ENCODE measurements at regions not wholly inside any gene's neighbourhood (a gene's known extent, or its start where the extent isn't known, plus 50 kb on each side); places are given as distances from the start of the nearest gene placed in this dataset.

GRCh38 chr5:60232036-60232795, 338.7 kb upstream of the PDE4D start:
- no peak for DNase-seq

- no peak for DNase-seq
These were observed 336.9 kb upstream of the PDE4D start for GRCh38 chr5:60230456-60230855.

- no peak for DNase-seq
These were observed 336.2 kb upstream of the PDE4D start for GRCh38 chr5:60229691-60230185.

- no peak for DNase-seq
These were observed 335.1 kb upstream of the PDE4D start for GRCh38 chr5:60228676-60229075.

GRCh38 chr5:60226128-60226527, 332.6 kb upstream of the PDE4D start:
- DNase-seq, result no peak

GRCh38 chr5:60223342-60223741, 329.8 kb upstream of the PDE4D start:
- DNase-seq, result no peak

- no peak for DNase-seq
These were observed 326.4 kb upstream of the PDE4D start for GRCh38 chr5:60219921-60220320.

GRCh38 chr5:60210810-60211209, 317.3 kb upstream of the PDE4D start:
- no peak for DNase-seq

- DNase-seq, result no peak
These were observed 315.8 kb upstream of the PDE4D start for GRCh38 chr5:60209146-60209840.

GRCh38 chr5:60208716-60209115, 315.2 kb upstream of the PDE4D start:
- no peak for DNase-seq

- no peak for DNase-seq
These were observed 313.5 kb upstream of the PDE4D start for GRCh38 chr5:60207040-60207439.

- no peak for DNase-seq
These were observed 312.7 kb upstream of the PDE4D start for GRCh38 chr5:60206234-60206633.

GRCh38 chr5:60205071-60205470, 311.5 kb upstream of the PDE4D start:
- no peak for DNase-seq

- no peak for DNase-seq
These were observed 303.0 kb upstream of the PDE4D start for GRCh38 chr5:60196385-60197113.

GRCh38 chr5:60195551-60195950, 302.0 kb upstream of the PDE4D start:
- no peak for DNase-seq

- no peak for DNase-seq
These were observed 301.6 kb upstream of the PDE4D start for GRCh38 chr5:60195083-60195482.

GRCh38 chr5:60185231-60186099, 291.9 kb upstream of the PDE4D start:
- no peak for DNase-seq

GRCh38 chr5:60184606-60185005, 291.1 kb upstream of the PDE4D start:
- DNase-seq, result no peak

GRCh38 chr5:60183881-60184280, 290.4 kb upstream of the PDE4D start:
- DNase-seq, result no peak

GRCh38 chr5:60178101-60178500, 284.6 kb upstream of the PDE4D start:
- DNase-seq, result no peak

GRCh38 chr5:60177596-60177995, 284.1 kb upstream of the PDE4D start:
- no peak for DNase-seq

GRCh38 chr5:60173667-60174066, 280.1 kb upstream of the PDE4D start:
- DNase-seq, result no peak

GRCh38 chr5:60163762-60164161, 270.2 kb upstream of the PDE4D start:
- no peak for DNase-seq

Measured in NCI-H146 (cell line).